Esophagus (tissue), 2 donors: ENCODE measurements at regions not wholly inside any gene's neighbourhood (a gene's known extent, or its start where the extent isn't known, plus 50 kb on each side); places are given as distances from the start of the nearest gene placed in this dataset.

Experiments
- H3K27ac ChIP-seq, 2 donors: one replicate each; pipeline ENCODE4 v1.5.1; 2013; ENCODE audit warnings: low read depth in 2 of 2, mild to moderate bottlenecking in 2 of 2, inconsistent platforms in 1 of 2, low read length in 1 of 2, moderate library complexity in 1 of 2
- H3K27me3 ChIP-seq, 2 donors: one replicate each; pipeline ENCODE4 v1.6.1; 2013; ENCODE audit warnings: low read length in 2 of 2, control low read depth in 1 of 2, mild to moderate bottlenecking in 1 of 2; ENCODE audit not compliant: insufficient read depth in 2 of 2, control insufficient read depth in 1 of 2
- H3K36me3 ChIP-seq, 2 donors: one replicate each; pipeline ENCODE4 v1.6.1; 2013; ENCODE audit warnings: low read length in 1 of 2; ENCODE audit not compliant: control insufficient read depth in 2 of 2, insufficient read depth in 2 of 2
- H3K4me1 ChIP-seq, 2 donors: one replicate each; pipeline ENCODE4 v1.6.1; 2013; ENCODE audit warnings: low read length in 1 of 2; ENCODE audit not compliant: control insufficient read depth in 2 of 2, insufficient read depth in 2 of 2
- H3K4me3 ChIP-seq, 2 donors: one replicate each; pipeline ENCODE4 v1.5.1; 2013; ENCODE audit warnings: low read length in 2 of 2, mild to moderate bottlenecking in 2 of 2, low read depth in 1 of 2, moderate library complexity in 1 of 2
- H3K9me3 ChIP-seq, 2 donors: one replicate each; pipeline ENCODE4 v1.6.1; 2013; ENCODE audit warnings: mild to moderate bottlenecking in 2 of 2, low read depth in 1 of 2, low read length in 1 of 2, moderate library complexity in 1 of 2; ENCODE audit not compliant: control insufficient read depth in 2 of 2, insufficient read depth in 1 of 2
- WGBS, 2 donors: extraction: QIAGEN DNeasy Blood & Tissue Kit; methylation state at CpG; one replicate each; pipeline ENCODE4 v1.1.7; 2013; 5-methylcytosine and 5-hydroxymethylcytosine counted together
- donor health status: healthy with polysubstance abuse.
- donor health status: Bipolar disorder and iron deficiency.

- Histone ChIP-seq H3K27me3 (no peaks in the 10 kb centered on the region), H3K27ac (no peak overlapping the region), H3K4me3 (no peak overlapping the region), H3K9me3 (peaks cover 0 to 3% of the 10 kb centered on the region in 2 donors), H3K36me3 (no peaks in the 10 kb centered on the region), H3K4me1 (no peaks in the 10 kb centered on the region)
- WGBS, 2 donors = 59 to 72% methylated on average over 5 of the region's 5 CpGs
Observed at GRCh38 chr6:14584450-14584849, 466.9 kb downstream of the CD83 start.

- 85% methylated on average over 1 of the region's 1 CpG for WGBS, 2 donors
- H3K27me3 ChIP-seq = no peaks in the 10 kb centered on the region
- H3K4me3 ChIP-seq = no peak overlapping the region
- H3K4me1 ChIP-seq = no peaks in the 10 kb centered on the region
- H3K9me3 ChIP-seq = peaks cover 0 to 3% of the 10 kb centered on the region in 2 donors
- no peaks in the 10 kb centered on the region for H3K36me3 ChIP-seq
- no peak overlapping the region for H3K27ac ChIP-seq
Observed at GRCh38 chr6:14585689-14586088, 468.1 kb downstream of the CD83 start.

DNA sequence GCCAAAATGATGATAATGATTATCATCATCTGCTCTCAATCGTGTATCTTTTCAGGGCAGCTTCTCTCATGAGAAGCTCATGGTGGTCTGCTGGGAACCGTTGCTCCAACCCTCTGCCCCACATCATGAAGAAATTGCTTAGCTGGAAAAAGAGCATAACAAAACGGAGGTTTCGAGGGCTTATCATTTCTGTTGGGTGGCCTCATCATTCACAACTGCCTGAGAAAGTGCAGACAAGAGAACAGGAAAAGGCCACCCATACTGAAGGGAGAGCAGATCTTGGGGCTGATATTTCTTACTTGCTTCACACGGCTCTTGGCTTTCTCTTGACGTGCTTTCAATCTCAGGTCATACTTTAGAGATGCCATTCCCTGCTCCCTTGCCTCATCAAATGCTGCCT lies 471.6 kb downstream of the CD83 start:
- H3K9me3 ChIP-seq = peaks cover 0 to 3% of the 10 kb centered on the region in 2 donors
- no peaks in the 10 kb centered on the region for H3K4me1 ChIP-seq
- H3K36me3 ChIP-seq = no peaks in the 10 kb centered on the region
- 73 to 74% methylated on average over 6 of the region's 6 CpGs for WGBS, 2 donors
- H3K27ac ChIP-seq = no peak overlapping the region
- no peak overlapping the region for H3K4me3 ChIP-seq
- H3K27me3 ChIP-seq = no peaks in the 10 kb centered on the region

DNA sequence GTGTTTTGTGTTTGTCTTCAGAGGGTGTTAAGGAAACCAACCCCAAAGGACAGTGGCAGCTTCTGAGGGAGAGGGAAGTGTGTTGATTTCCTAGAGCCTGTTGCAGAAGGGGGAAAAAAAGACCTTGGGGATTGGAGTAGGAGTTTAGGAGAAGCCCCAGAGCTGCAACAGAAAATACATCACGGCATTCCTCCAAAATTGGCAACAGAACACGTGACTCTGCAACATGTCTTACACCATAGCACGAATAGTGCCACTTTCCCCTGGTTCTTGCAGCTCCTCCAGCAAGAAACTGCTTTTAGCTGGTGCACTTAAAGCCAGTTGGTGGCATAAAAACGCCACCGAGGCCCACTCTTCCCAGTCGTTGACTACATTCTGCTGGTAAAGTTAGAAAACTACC lies 473.0 kb downstream of the CD83 start:
- Histone ChIP-seq H3K4me1 (no peaks in the 10 kb centered on the region), H3K4me3 (no peak overlapping the region), H3K9me3 (peaks cover 0 to 1% of the 10 kb centered on the region in 2 donors), H3K36me3 (no peaks in the 10 kb centered on the region), H3K27ac (no peak overlapping the region), H3K27me3 (no peaks in the 10 kb centered on the region)
- WGBS, 2 donors = 57 to 58% methylated on average over 6 of the region's 6 CpGs

GRCh38 chr6:14591998-14592397 lies 474.4 kb downstream of the CD83 start:
- no peaks in the 10 kb centered on the region for H3K4me1 ChIP-seq
- no peaks in the 10 kb centered on the region for H3K36me3 ChIP-seq
- no peak overlapping the region for H3K4me3 ChIP-seq
- no peaks in the 10 kb centered on the region for H3K9me3 ChIP-seq
- no peak overlapping the region for H3K27ac ChIP-seq
- no peaks in the 10 kb centered on the region for H3K27me3 ChIP-seq
- WGBS, 2 donors = 62 to 75% methylated on average over 1 of the region's 1 CpG

DNA sequence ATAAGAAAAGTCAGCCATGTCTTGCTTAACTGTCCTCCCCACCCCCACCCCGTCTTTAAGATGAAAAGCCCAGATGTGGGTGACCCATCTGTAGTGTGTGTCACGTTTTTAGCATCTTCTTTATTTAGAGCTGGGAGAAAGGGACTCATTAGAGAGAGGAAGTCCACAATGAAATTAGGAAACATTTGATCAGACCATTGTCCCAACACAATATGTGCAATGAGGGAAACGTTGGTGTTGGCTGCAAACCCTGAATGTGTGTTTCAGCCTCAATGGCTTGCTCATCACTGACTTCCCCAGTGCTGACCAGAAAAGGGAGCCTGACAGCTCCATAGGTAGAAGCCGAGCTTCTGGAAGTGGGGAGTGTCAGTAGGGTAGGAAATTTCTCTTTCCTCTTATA lies 475.7 kb downstream of the CD83 start:
- H3K27ac ChIP-seq = no peak overlapping the region
- 82 to 89% methylated on average over 4 of the region's 4 CpGs for WGBS, 2 donors
- H3K4me1 ChIP-seq = no peaks in the 10 kb centered on the region
- H3K36me3 ChIP-seq = no peaks in the 10 kb centered on the region
- H3K9me3 ChIP-seq = no peaks in the 10 kb centered on the region
- H3K27me3 ChIP-seq = no peaks in the 10 kb centered on the region
- no peak overlapping the region for H3K4me3 ChIP-seq

DNA sequence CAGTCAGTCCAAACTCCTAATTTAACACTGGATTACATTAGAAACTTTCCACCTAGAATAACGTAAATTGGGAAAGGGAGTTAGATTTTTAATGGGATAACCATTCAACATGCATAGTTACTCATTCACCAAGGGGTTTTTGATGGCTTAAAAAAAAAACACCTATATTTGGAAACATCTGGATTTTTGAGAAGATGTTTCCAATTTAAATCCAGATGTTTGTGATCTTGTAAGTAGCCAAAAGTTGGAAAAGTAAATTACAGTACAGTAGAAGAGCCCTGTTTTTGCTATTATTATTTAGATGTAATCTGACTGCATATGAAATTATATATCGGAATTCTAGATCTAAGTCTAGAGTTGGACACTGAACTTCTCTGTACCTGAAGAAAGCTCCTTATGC lies 478.2 kb downstream of the CD83 start:
- Histone ChIP-seq H3K36me3 (no peaks in the 10 kb centered on the region), H3K27me3 (no peaks in the 10 kb centered on the region), H3K9me3 (no peaks in the 10 kb centered on the region), H3K4me3 (no peak overlapping the region), H3K4me1 (no peaks in the 10 kb centered on the region), H3K27ac (no peak overlapping the region)
- 70 to 81% methylated on average over 2 of the region's 2 CpGs for WGBS, 2 donors

DNA sequence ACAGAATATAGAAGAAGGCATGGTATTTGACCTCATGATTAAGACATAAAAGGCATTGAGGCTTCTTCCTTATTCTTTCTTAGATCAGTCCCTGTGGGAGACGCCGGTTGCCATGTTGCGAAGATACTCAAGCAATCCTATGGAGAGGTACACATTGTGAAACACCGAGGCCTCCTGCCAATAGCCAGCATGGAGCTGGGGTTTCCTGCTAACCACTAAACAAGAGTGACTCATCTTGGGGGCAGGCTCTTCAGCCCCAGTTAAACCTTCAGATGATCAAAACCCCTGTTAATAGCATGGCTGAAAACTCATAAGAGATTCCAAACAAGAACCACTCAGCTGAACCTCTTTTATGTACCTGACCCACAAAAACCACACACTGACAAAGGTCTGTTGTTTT lies 478.8 kb downstream of the CD83 start:
- no peaks in the 10 kb centered on the region for H3K9me3 ChIP-seq
- H3K27me3 ChIP-seq = no peaks in the 10 kb centered on the region
- no peaks in the 10 kb centered on the region for H3K36me3 ChIP-seq
- no peaks in the 10 kb centered on the region for H3K4me1 ChIP-seq
- H3K4me3 ChIP-seq = no peak overlapping the region
- 85 to 88% methylated on average over 4 of the region's 4 CpGs for WGBS, 2 donors
- H3K27ac ChIP-seq = no peak overlapping the region

- no peaks in the 10 kb centered on the region for H3K36me3 ChIP-seq
- H3K27ac ChIP-seq = no peak overlapping the region
- no peaks in the 10 kb centered on the region for H3K9me3 ChIP-seq
- H3K4me3 ChIP-seq = no peak overlapping the region
- no peaks in the 10 kb centered on the region for H3K27me3 ChIP-seq
- 67 to 72% methylated on average over 4 of the region's 4 CpGs for WGBS, 2 donors
- no peaks in the 10 kb centered on the region for H3K4me1 ChIP-seq
Observed at GRCh38 chr6:14597090-14597489, 479.5 kb downstream of the CD83 start.

DNA sequence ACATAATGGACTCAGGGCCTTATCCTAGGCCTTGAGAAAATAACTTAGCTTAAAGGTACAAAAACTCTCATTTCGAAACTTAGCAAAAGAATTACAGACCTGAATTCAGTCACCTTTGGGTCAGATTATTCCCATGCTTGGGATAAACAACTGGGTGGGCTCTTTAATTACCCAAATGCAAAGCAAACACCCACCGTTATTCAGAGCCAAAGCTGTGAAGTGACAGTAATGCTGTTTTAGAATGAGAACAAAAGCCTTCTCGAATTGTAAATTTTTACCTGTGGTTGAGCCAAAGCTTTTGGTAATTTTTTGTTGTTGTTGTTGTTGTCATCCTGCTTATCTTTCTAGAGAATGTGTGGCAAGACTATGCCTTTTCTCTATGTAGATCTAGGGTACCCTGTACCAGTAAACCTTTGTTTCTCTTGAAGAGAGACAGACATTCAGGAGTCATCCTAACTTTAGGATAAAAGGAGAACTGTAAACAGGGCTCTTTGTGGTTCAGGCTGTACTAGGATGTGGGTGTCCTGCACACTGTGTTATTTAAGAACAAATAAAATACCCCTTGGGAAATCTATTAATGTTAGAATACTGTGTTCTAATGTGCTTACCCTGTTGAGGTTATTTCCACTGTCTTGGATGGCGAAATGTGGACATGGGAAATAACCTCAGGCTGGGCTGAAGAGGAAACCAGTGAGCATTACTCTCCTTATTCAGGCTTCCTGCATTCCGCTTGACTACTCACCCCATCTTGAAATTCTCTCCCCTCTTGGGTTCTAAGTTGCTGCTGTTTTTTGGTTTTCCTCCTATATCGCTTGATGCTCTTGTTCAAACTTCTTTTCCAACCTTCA lies 480.7 kb downstream of the CD83 start:
- no peaks in the 10 kb centered on the region for H3K4me1 ChIP-seq
- no peaks in the 10 kb centered on the region for H3K36me3 ChIP-seq
- no peak overlapping the region for H3K27ac ChIP-seq
- no peaks in the 10 kb centered on the region for H3K27me3 ChIP-seq
- WGBS, 2 donors = 85 to 89% methylated on average over 6 of the region's 6 CpGs
- H3K9me3 ChIP-seq = no peaks in the 10 kb centered on the region
- no peak overlapping the region for H3K4me3 ChIP-seq
